ENCODE measurements at regions not wholly inside any gene's neighbourhood (a gene's known extent, or its start where the extent isn't known, plus 50 kb on each side); places are given as distances from the start of the nearest gene placed in this dataset.
A peak's percentile ranks its signal among the peaks of the same experiment; 100 is the strongest.

GRCh38 chr5:125201446-125202052 lies 455.1 kb upstream of the ZNF608 start:
- Histone ChIP-seq H3K4me3 (no peak overlapping the region), H3K9ac (ENCODE audit: insufficient read depth in 1 of 2, low read length in 2 of 2) (no peak overlapping the region), H3K36me3 (ENCODE audit: control insufficient read depth in 4 of 4, insufficient read depth in 4 of 4, low read length in 4 of 4) (no peaks in the 10 kb centered on the region), H3K27ac (ENCODE audit: low read depth in 1 of 2, low read length in 1 of 2) (no peak overlapping the region), H3K27me3 (ENCODE audit: control insufficient read depth in 3 of 3, insufficient read depth in 3 of 3, low read length in 2 of 3) (no peaks in the 10 kb centered on the region), H3K4me1 (ENCODE audit: control insufficient read depth in 5 of 5, insufficient read depth in 5 of 5, low read length in 5 of 5) (peaks cover 0 to 47% (median 4%) of the 10 kb centered on the region in 5 donors), H3K9me3 (ENCODE audit: control insufficient read depth in 4 of 4, insufficient read depth in 3 of 4, low read length in 3 of 4) (no peaks in the 10 kb centered on the region)
- DNase-seq (no peak), ATAC-seq (ENCODE audit: insufficient read depth, low FRiP score) (no peak)
- 96% methylated on average over 3 of the region's 3 CpGs for WGBS, 2 donors
- TF ChIP-seq, protein P1, sequence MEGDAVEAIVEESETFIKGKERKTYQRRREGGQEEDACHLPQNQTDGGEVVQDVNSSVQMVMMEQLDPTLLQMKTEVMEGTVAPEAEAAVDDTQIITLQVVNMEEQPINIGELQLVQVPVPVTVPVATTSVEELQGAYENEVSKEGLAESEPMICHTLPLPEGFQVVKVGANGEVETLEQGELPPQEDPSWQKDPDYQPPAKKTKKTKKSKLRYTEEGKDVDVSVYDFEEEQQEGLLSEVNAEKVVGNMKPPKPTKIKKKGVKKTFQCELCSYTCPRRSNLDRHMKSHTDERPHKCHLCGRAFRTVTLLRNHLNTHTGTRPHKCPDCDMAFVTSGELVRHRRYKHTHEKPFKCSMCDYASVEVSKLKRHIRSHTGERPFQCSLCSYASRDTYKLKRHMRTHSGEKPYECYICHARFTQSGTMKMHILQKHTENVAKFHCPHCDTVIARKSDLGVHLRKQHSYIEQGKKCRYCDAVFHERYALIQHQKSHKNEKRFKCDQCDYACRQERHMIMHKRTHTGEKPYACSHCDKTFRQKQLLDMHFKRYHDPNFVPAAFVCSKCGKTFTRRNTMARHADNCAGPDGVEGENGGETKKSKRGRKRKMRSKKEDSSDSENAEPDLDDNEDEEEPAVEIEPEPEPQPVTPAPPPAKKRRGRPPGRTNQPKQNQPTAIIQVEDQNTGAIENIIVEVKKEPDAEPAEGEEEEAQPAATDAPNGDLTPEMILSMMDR (IDR thresholded peaks at IDR 0.05; ENCODE audit: control extremely low read depth, extremely low read depth) = no peak

- no peak overlapping the region for H3K4me3 ChIP-seq
- H3K9me3 ChIP-seq (ENCODE audit: control insufficient read depth in 4 of 4, insufficient read depth in 3 of 4, low read length in 3 of 4) = no peaks in the 10 kb centered on the region
- no peak overlapping the region for H3K27ac ChIP-seq (ENCODE audit: low read depth in 1 of 2, low read length in 1 of 2)
- peaks cover 0 to 39% (median 4%) of the 10 kb centered on the region in 5 donors for H3K4me1 ChIP-seq (ENCODE audit: control insufficient read depth in 5 of 5, insufficient read depth in 5 of 5, low read length in 5 of 5)
- 92 to 93% methylated on average over 1 of the region's 1 CpG for WGBS, 2 donors
- no peak for DNase-seq
- no peak overlapping the region for H3K9ac ChIP-seq (ENCODE audit: insufficient read depth in 1 of 2, low read length in 2 of 2)
- no peaks in the 10 kb centered on the region for H3K27me3 ChIP-seq (ENCODE audit: control insufficient read depth in 3 of 3, insufficient read depth in 3 of 3, low read length in 2 of 3)
- H3K36me3 ChIP-seq (ENCODE audit: control insufficient read depth in 4 of 4, insufficient read depth in 4 of 4, low read length in 4 of 4) = no peaks in the 10 kb centered on the region
- no peak for ATAC-seq (ENCODE audit: insufficient read depth, low FRiP score)
- TF ChIP-seq, protein P1 (IDR thresholded peaks at IDR 0.05; ENCODE audit: control extremely low read depth, extremely low read depth) = no peak
Measured at GRCh38 chr5:125202353-125202752, 455.9 kb upstream of the ZNF608 start.

DNA sequence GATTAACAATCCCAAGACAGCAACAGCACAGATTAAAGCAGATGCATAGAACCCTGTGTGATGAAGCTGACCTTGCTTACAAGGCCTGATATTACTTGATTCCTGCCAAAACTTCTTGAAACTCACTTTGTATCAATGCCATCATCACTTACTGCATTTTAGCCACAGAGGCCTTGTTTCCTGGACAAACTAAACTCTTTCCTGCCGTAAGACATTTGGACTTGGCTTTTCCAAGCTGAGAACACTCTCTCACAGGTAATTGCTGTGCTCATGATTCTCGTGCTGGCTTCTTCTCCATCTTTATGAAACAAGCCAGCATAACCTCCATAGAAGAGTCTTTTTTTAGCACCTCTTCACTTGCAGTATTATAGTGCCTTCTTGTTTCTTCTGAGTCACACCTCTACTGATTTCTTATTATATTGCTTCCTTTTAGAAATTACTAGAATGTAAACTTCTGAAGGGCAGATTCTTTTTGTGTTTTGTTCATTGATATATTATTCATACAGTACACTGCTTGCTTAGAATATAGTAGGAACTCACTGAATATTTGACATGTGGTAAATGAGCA lies 456.5 kb upstream of the ZNF608 start:
- 84 to 94% methylated on average over 2 of the region's 2 CpGs for WGBS, 2 donors
- ATAC-seq (ENCODE audit: insufficient read depth, low FRiP score) = no peak
- H3K9ac ChIP-seq (ENCODE audit: insufficient read depth in 1 of 2, low read length in 2 of 2) = no peak overlapping the region

More for the DNA sequence above, 456.5 kb upstream of the ZNF608 start:
- peaks cover 0 to 33% (median 4%) of the 10 kb centered on the region in 5 donors for H3K4me1 ChIP-seq (ENCODE audit: control insufficient read depth in 5 of 5, insufficient read depth in 5 of 5, low read length in 5 of 5)
- TF ChIP-seq, protein P1 (IDR thresholded peaks at IDR 0.05; ENCODE audit: control extremely low read depth, extremely low read depth) = no peak
- H3K27ac ChIP-seq (ENCODE audit: low read depth in 1 of 2, low read length in 1 of 2) = no peak overlapping the region
- H3K4me3 ChIP-seq = no peak overlapping the region
- H3K9me3 ChIP-seq (ENCODE audit: control insufficient read depth in 4 of 4, insufficient read depth in 3 of 4, low read length in 3 of 4) = no peaks in the 10 kb centered on the region
- H3K27me3 ChIP-seq (ENCODE audit: control insufficient read depth in 3 of 3, insufficient read depth in 3 of 3, low read length in 2 of 3) = no peaks in the 10 kb centered on the region
- no peaks in the 10 kb centered on the region for H3K36me3 ChIP-seq (ENCODE audit: control insufficient read depth in 4 of 4, insufficient read depth in 4 of 4, low read length in 4 of 4)
- DNase-seq = peak in 2 of 3 donors; percentile 22 to 54

Data from lung (tissue), 11 donors.